Lower lobe of right lung (tissue), 2 donors: ENCODE measurements at regions not wholly inside any gene's neighbourhood (a gene's known extent, or its start where the extent isn't known, plus 50 kb on each side); places are given as distances from the start of the nearest gene placed in this dataset.
"Not testable (repeated sequence)": the region's sequence is repeated elsewhere in the genome, so short reads cannot be mapped to it uniquely, and the experiment has no call there.

Source experiments
- ATAC-seq, 2 donors: fragments of 200-7000 bp; cut with Tn5 transposase; one replicate each; pipeline ENCODE4 v1.9.1; 2020 to 2022; ENCODE audit warnings: mild to moderate bottlenecking in 2 of 2, moderate library complexity in 2 of 2
- DNase-seq: peaks from one replicate; pipeline ENCODE4 v3.0.0-alpha.2; 2020
- H3K27ac ChIP-seq: fragments of 200-600 bp; one replicate; pipeline ENCODE4 v1.8.0; 2022
- H3K27me3 ChIP-seq: fragments of 200-600 bp; one replicate; pipeline ENCODE4 v1.8.0; 2022; ENCODE audit warnings: low read depth
- H3K36me3 ChIP-seq: fragments of 200-600 bp; one replicate; pipeline ENCODE4 v1.8.0; 2022; ENCODE audit warnings: mild to moderate bottlenecking
- H3K4me1 ChIP-seq: fragments of 200-600 bp; one replicate; pipeline ENCODE4 v1.8.0; 2022
- H3K4me3 ChIP-seq: fragments of 200-600 bp; one replicate; pipeline ENCODE4 v1.8.0; 2022; ENCODE audit warnings: mild to moderate bottlenecking
- H3K9me3 ChIP-seq: fragments of 200-600 bp; one replicate; pipeline ENCODE4 v1.8.0; 2022
- intact Hi-C: fragments of 100-400 bp; cut with DNase I; formaldehyde crosslinking; loops from one replicate; pipeline ENCODE4 v1.11.0; 2022
- TF ChIP-seq, protein P1 (sequence below): fragments of 200-600 bp; IDR thresholded peaks from one replicate; pipeline ENCODE4 v1.8.0; 2022; ENCODE audit warnings: antibody characterized with exemption, mild to moderate bottlenecking
- donor health status: DM: no; HTN: yes; CAD: no; lungs with severe emphysema.

GRCh38 chr2:129024796-129025195 lies 706.1 kb upstream of the HS6ST1 start:
- TF ChIP-seq, protein P1, sequence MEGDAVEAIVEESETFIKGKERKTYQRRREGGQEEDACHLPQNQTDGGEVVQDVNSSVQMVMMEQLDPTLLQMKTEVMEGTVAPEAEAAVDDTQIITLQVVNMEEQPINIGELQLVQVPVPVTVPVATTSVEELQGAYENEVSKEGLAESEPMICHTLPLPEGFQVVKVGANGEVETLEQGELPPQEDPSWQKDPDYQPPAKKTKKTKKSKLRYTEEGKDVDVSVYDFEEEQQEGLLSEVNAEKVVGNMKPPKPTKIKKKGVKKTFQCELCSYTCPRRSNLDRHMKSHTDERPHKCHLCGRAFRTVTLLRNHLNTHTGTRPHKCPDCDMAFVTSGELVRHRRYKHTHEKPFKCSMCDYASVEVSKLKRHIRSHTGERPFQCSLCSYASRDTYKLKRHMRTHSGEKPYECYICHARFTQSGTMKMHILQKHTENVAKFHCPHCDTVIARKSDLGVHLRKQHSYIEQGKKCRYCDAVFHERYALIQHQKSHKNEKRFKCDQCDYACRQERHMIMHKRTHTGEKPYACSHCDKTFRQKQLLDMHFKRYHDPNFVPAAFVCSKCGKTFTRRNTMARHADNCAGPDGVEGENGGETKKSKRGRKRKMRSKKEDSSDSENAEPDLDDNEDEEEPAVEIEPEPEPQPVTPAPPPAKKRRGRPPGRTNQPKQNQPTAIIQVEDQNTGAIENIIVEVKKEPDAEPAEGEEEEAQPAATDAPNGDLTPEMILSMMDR, result no peak
- Histone ChIP-seq H3K9me3 (no peaks in the 10 kb centered on the region), H3K4me1 (no peaks in the 10 kb centered on the region), H3K36me3 (no peaks in the 10 kb centered on the region), H3K27me3 (peaks cover 3% of the 10 kb centered on the region), H3K27ac (no peak overlapping the region), H3K4me3 (no peak overlapping the region)
- ATAC-seq (no peak), DNase-seq (no peak)
- intact Hi-C loops, result no loop called here

- H3K27ac ChIP-seq, result no peak overlapping the region
- H3K27me3 ChIP-seq, result no peaks in the 10 kb centered on the region
- H3K9me3 ChIP-seq, result peaks cover 5% of the 10 kb centered on the region
- no peak overlapping the region for H3K4me3 ChIP-seq
- intact Hi-C loops, result no loop called here
- TF ChIP-seq, protein P1, result no peak
- no peaks in the 10 kb centered on the region for H3K36me3 ChIP-seq
- no peak for DNase-seq
- no peaks in the 10 kb centered on the region for H3K4me1 ChIP-seq
- ATAC-seq, result no peak
Measured at GRCh38 chr2:129035992-129036391, 717.3 kb upstream of the HS6ST1 start.

- H3K27me3 ChIP-seq, H3K9me3 ChIP-seq, H3K36me3 ChIP-seq, H3K4me3 ChIP-seq, DNase-seq, intact Hi-C loops, H3K4me1 ChIP-seq, H3K27ac ChIP-seq, ATAC-seq: not testable (repeated sequence)
Measured at GRCh38 chr2:129043677-129044076, 725.0 kb upstream of the HS6ST1 start.

DNA sequence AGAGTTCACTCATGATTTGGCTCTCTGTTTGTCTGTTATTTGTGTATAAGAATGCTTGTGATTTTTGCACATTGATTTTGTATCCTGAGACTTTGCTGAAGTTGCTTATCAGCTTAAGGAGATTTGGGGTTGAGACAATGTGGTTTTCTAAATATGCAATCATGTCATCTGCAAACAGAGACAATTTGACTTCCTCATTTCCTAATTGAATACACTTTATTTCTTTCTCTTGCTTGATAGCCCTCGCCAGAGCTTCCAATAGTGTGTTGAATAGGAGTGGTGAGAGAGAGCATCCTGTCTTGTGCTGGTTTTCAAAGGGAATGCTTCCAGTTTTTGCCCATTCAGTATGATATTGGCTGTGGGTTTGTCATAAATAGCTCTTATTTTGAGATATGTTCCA lies 727.8 kb upstream of the HS6ST1 start:
- ATAC-seq, H3K36me3 ChIP-seq, H3K9me3 ChIP-seq, H3K27me3 ChIP-seq, H3K4me1 ChIP-seq, DNase-seq, H3K27ac ChIP-seq, intact Hi-C loops, H3K4me3 ChIP-seq: not testable (repeated sequence)

GRCh38 chr2:129050101-129050500 lies 731.4 kb upstream of the HS6ST1 start:
- TF ChIP-seq, protein P1, result no peak
- intact Hi-C loops, result no loop called here
- Histone ChIP-seq H3K27me3 (no peaks in the 10 kb centered on the region), H3K4me1 (no peaks in the 10 kb centered on the region), H3K27ac (no peak overlapping the region), H3K4me3 (no peak overlapping the region), H3K36me3 (no peaks in the 10 kb centered on the region), H3K9me3 (no peaks in the 10 kb centered on the region)
- ATAC-seq (no peak), DNase-seq (no peak)

DNA sequence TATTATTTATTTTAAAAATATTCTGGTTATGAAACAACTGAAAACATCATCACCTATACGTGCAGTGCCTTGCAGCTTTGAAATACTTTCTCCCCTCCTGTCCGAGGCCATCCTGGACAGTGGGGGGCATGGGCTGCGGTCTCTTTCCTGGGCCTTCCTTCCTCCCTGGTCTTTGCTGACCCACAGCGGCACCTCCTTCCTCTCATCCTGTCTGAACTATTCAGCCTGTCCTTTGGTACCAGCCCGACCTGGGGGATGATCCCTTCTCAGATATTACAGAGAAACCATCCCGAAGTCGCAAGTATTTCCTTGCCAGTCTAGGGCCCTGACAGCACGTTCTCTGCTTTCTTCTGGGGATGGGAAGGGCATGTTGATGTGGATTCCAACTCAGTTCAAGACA lies 736.6 kb upstream of the HS6ST1 start:
- Histone ChIP-seq H3K27me3 (no peaks in the 10 kb centered on the region), H3K9me3 (no peaks in the 10 kb centered on the region), H3K4me1 (no peaks in the 10 kb centered on the region), H3K36me3 (no peaks in the 10 kb centered on the region), H3K27ac (no peak overlapping the region), H3K4me3 (no peak overlapping the region)
- TF ChIP-seq, protein P1, result no peak
- intact Hi-C loops, result no loop called here
- ATAC-seq (no peak), DNase-seq (no peak)

GRCh38 chr2:129055824-129056223 lies 737.2 kb upstream of the HS6ST1 start:
- Histone ChIP-seq H3K4me3 (no peak overlapping the region), H3K9me3 (no peaks in the 10 kb centered on the region), H3K27me3 (no peaks in the 10 kb centered on the region), H3K36me3 (no peaks in the 10 kb centered on the region), H3K4me1 (no peaks in the 10 kb centered on the region), H3K27ac (no peak overlapping the region)
- ATAC-seq, result no peak
- DNase-seq, result no peak
- intact Hi-C loops, result no loop called here
- TF ChIP-seq, protein P1, result no peak
